Colonic mucosa (tissue), 4 donors: ENCODE measurements at regions not wholly inside any gene's neighbourhood (a gene's known extent, or its start where the extent isn't known, plus 50 kb on each side); places are given as distances from the start of the nearest gene placed in this dataset.

Source experiments
- DNase-seq: peaks from one replicate; pipeline ENCODE4 v3.0.0-alpha.2; 2020
- H3K27ac ChIP-seq: fragments of 200-600 bp; one replicate; pipeline ENCODE4 v1.8.0; 2021
- H3K27me3 ChIP-seq: fragments of 200-600 bp; one replicate; pipeline ENCODE4 v1.8.0; 2021
- H3K36me3 ChIP-seq: fragments of 200-600 bp; one replicate; pipeline ENCODE4 v1.8.0; 2021
- H3K4me1 ChIP-seq: fragments of 200-600 bp; one replicate; pipeline ENCODE4 v1.8.0; 2021; ENCODE audit warnings: mild to moderate bottlenecking
- H3K4me3 ChIP-seq: fragments of 200-600 bp; one replicate; pipeline ENCODE4 v1.8.0; 2021
- H3K9ac ChIP-seq, 2 donors: one replicate each; pipeline ENCODE4 v1.7.0; 2013; ENCODE audit warnings: control low read depth in 2 of 2, low read depth in 2 of 2, low read length in 2 of 2
- H3K9me3 ChIP-seq: fragments of 200-600 bp; one replicate; pipeline ENCODE4 v1.8.0; 2021
- CTCF ChIP-seq: fragments of 200-600 bp; IDR thresholded peaks from one replicate; pipeline ENCODE4 v1.8.0; 2022; ENCODE audit warnings: antibody characterized with exemption, mild to moderate bottlenecking
- intact Hi-C: fragments of 100-400 bp; cut with DNase I; formaldehyde crosslinking; loops from one replicate; pipeline ENCODE4 v1.14.1; 2022
- donor health status: healthy.
- donor health status: DM: no; HTN: no; CAD: no.
- donor health status: DM: no; HTN: no; CAD: no.

GRCh38 chr11:69975822-69976221 is 102.3 kb upstream of the ANO1 start:
- Histone ChIP-seq H3K36me3 (no peaks in the 10 kb centered on the region), H3K9ac (no peak overlapping the region), H3K27ac (no peak overlapping the region), H3K4me3 (no peak overlapping the region), H3K9me3 (no peaks in the 10 kb centered on the region), H3K4me1 (no peaks in the 10 kb centered on the region), H3K27me3 (no peaks in the 10 kb centered on the region)
- intact Hi-C loops = no loop called here
- no peak for DNase-seq
- no peak for TF ChIP-seq CTCF

- Histone ChIP-seq H3K9me3 (no peaks in the 10 kb centered on the region), H3K4me1 (no peaks in the 10 kb centered on the region), H3K27me3 (no peaks in the 10 kb centered on the region), H3K36me3 (no peaks in the 10 kb centered on the region), H3K4me3 (no peak overlapping the region), H3K9ac (no peak overlapping the region), H3K27ac (no peak overlapping the region)
- intact Hi-C loops = no loop called here
- DNase-seq = no peak
- TF ChIP-seq CTCF = no peak
Measured at GRCh38 chr11:69976794-69977193, 101.3 kb upstream of the ANO1 start.

- H3K4me1 ChIP-seq = no peaks in the 10 kb centered on the region
- no peaks in the 10 kb centered on the region for H3K9me3 ChIP-seq
- no peaks in the 10 kb centered on the region for H3K27me3 ChIP-seq
- H3K9ac ChIP-seq = no peak overlapping the region
- H3K4me3 ChIP-seq = no peak overlapping the region
- no peak for TF ChIP-seq CTCF
- H3K36me3 ChIP-seq = no peaks in the 10 kb centered on the region
- H3K27ac ChIP-seq = no peak overlapping the region
- no peak for DNase-seq
- intact Hi-C loops = no loop called here
Measured at GRCh38 chr11:69977951-69978350, 100.2 kb upstream of the ANO1 start.

- H3K9ac ChIP-seq = no peak overlapping the region
- no peak overlapping the region for H3K4me3 ChIP-seq
- no peaks in the 10 kb centered on the region for H3K9me3 ChIP-seq
- DNase-seq = no peak
- no peaks in the 10 kb centered on the region for H3K4me1 ChIP-seq
- intact Hi-C loops = no loop called here
- TF ChIP-seq CTCF = no peak
- no peaks in the 10 kb centered on the region for H3K36me3 ChIP-seq
- no peaks in the 10 kb centered on the region for H3K27me3 ChIP-seq
- H3K27ac ChIP-seq = no peak overlapping the region
Measured at GRCh38 chr11:69978841-69979614, 99.1 kb upstream of the ANO1 start.

GRCh38 chr11:69979632-69980031 is 98.5 kb upstream of the ANO1 start:
- H3K27ac ChIP-seq = no peak overlapping the region
- TF ChIP-seq CTCF = no peak
- H3K36me3 ChIP-seq = no peaks in the 10 kb centered on the region
- H3K4me3 ChIP-seq = no peak overlapping the region
- H3K9ac ChIP-seq = no peak overlapping the region
- DNase-seq = no peak
- no peaks in the 10 kb centered on the region for H3K9me3 ChIP-seq
- H3K4me1 ChIP-seq = no peaks in the 10 kb centered on the region
- peaks cover 2% of the 10 kb centered on the region for H3K27me3 ChIP-seq
- intact Hi-C loops = no loop called here
